ENCODE measurements at regions not wholly inside any gene's neighbourhood (a gene's known extent, or its start where the extent isn't known, plus 50 kb on each side); places are given as distances from the start of the nearest gene placed in this dataset.

DNA sequence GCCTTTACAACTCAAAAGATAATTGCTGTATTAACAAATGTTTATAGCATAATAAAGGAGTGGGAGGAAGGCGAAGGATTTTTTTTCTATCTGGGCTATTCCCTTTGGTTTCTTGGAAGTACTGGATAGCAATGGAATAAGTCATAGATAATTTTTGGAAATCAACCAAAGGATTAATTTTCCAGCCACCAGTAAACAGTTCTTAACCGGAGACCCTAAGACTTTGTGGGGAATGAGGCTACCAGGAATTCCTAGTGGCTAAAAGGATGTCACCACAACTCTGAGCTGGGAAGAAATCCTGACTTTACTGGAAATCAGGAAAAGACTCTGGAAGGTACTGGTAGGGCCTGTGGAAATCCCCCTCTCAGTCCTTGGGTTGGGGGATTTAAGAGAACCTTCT lies 138.4 kb upstream of the RARB start:
- TF ChIP-seq, protein P1, sequence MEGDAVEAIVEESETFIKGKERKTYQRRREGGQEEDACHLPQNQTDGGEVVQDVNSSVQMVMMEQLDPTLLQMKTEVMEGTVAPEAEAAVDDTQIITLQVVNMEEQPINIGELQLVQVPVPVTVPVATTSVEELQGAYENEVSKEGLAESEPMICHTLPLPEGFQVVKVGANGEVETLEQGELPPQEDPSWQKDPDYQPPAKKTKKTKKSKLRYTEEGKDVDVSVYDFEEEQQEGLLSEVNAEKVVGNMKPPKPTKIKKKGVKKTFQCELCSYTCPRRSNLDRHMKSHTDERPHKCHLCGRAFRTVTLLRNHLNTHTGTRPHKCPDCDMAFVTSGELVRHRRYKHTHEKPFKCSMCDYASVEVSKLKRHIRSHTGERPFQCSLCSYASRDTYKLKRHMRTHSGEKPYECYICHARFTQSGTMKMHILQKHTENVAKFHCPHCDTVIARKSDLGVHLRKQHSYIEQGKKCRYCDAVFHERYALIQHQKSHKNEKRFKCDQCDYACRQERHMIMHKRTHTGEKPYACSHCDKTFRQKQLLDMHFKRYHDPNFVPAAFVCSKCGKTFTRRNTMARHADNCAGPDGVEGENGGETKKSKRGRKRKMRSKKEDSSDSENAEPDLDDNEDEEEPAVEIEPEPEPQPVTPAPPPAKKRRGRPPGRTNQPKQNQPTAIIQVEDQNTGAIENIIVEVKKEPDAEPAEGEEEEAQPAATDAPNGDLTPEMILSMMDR (IDR thresholded peaks at IDR 0.05; ENCODE audit: low read length), result no peak
- no peak for TF ChIP-seq EZH2phosphoT487 (IDR thresholded peaks at IDR 0.05; ENCODE audit: low read length)
